Pons (tissue), 1 donor: ENCODE measurements at regions not wholly inside any gene's neighbourhood (a gene's known extent, or its start where the extent isn't known, plus 50 kb on each side); places are given as distances from the start of the nearest gene placed in this dataset.

Experiments
- DNase-seq: peaks from one replicate; pipeline ENCODE4 v3.0.0-alpha.2; 2016; ENCODE audit warnings: low spot score

- DNase-seq = no peak
These were observed 191.5 kb upstream of the RFC3 start for GRCh38 chr13:33626407-33626806.

- DNase-seq = no peak
These were observed 189.3 kb upstream of the RFC3 start for GRCh38 chr13:33628662-33629061.

- DNase-seq = peak; percentile 1
These were observed 188.2 kb upstream of the RFC3 start for GRCh38 chr13:33629605-33630360.

GRCh38 chr13:33633701-33634545, 184.0 kb upstream of the RFC3 start:
- DNase-seq = peak; percentile 97

GRCh38 chr13:33634546-33634982, 183.4 kb upstream of the RFC3 start:
- DNase-seq = peak; percentile 80

- DNase-seq = no peak
These were observed 181.7 kb upstream of the RFC3 start for GRCh38 chr13:33636243-33636642.

GRCh38 chr13:33636955-33637670, 180.8 kb upstream of the RFC3 start:
- DNase-seq = no peak

GRCh38 chr13:33637978-33638743, 179.8 kb upstream of the RFC3 start:
- DNase-seq = no peak

GRCh38 chr13:33639158-33639557, 178.8 kb upstream of the RFC3 start:
- no peak for DNase-seq

GRCh38 chr13:33639626-33640080, 178.3 kb upstream of the RFC3 start:
- DNase-seq = no peak

- DNase-seq = no peak
These were observed 177.1 kb upstream of the RFC3 start for GRCh38 chr13:33640832-33641231.

- no peak for DNase-seq
These were observed 175.4 kb upstream of the RFC3 start for GRCh38 chr13:33642374-33643065.

GRCh38 chr13:33644581-33645543, 173.1 kb upstream of the RFC3 start:
- no peak for DNase-seq

GRCh38 chr13:33645591-33646554, 172.1 kb upstream of the RFC3 start:
- no peak for DNase-seq

- DNase-seq = no peak
These were observed 168.6 kb upstream of the RFC3 start for GRCh38 chr13:33649212-33649878.

GRCh38 chr13:33651766-33652165, 166.2 kb upstream of the RFC3 start:
- no peak for DNase-seq

GRCh38 chr13:33657274-33657673, 160.7 kb upstream of the RFC3 start:
- DNase-seq = no peak

- DNase-seq = no peak
These were observed 158.5 kb upstream of the RFC3 start for GRCh38 chr13:33659466-33659865.
